ENCODE measurements at regions not wholly inside any gene's neighbourhood (a gene's known extent, or its start where the extent isn't known, plus 50 kb on each side); places are given as distances from the start of the nearest gene placed in this dataset.

DNA sequence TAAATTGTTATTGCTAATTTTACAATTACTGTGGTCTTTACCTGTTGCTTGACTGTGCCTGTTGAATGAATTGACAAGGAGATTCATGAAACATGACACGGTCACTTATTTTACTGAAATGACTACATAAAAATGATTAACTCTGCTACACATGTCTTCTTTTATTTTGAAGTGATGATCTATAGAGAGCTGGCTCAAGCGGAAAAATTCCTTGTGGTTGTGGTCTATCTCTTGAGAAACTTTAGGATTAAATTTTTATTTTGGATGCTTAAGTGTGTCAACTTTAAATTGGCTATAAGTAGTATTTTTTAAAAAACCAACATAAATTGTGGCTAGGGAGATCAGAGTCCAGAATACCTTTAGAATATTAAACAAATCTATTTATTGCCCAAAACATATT is 131.8 kb upstream of the PITX2 start:
- Histone ChIP-seq H3K36me3 (ENCODE audit: control insufficient read depth in 5 of 5, insufficient read depth in 5 of 5, low read length in 5 of 5) (no peaks in the 10 kb centered on the region), H3K27ac (ENCODE audit: low read depth, low read length) (no peak overlapping the region), H3K27me3 (ENCODE audit: control insufficient read depth in 5 of 5, insufficient read depth in 4 of 5, low read length in 5 of 5) (no peaks in the 10 kb centered on the region), H3K4me3 (ENCODE audit: low read depth in 1 of 5, low read length in 5 of 5) (no peak overlapping the region), H3K9ac (ENCODE audit: low read length in 5 of 5) (no peak overlapping the region), H3K9me3 (ENCODE audit: control insufficient read depth in 5 of 5, low read length in 5 of 5) (no peaks in the 10 kb centered on the region), H3K4me1 (ENCODE audit: control insufficient read depth in 5 of 5, insufficient read depth in 5 of 5, low read length in 5 of 5) (no peaks in the 10 kb centered on the region)

GRCh38 chr4:110769578-110769977 is 146.7 kb upstream of the PITX2 start:
- Histone ChIP-seq H3K27ac (ENCODE audit: low read depth, low read length) (no peak overlapping the region), H3K27me3 (ENCODE audit: control insufficient read depth in 5 of 5, insufficient read depth in 4 of 5, low read length in 5 of 5) (no peaks in the 10 kb centered on the region), H3K4me3 (ENCODE audit: low read depth in 1 of 5, low read length in 5 of 5) (no peak overlapping the region), H3K4me1 (ENCODE audit: control insufficient read depth in 5 of 5, insufficient read depth in 5 of 5, low read length in 5 of 5) (no peaks in the 10 kb centered on the region), H3K36me3 (ENCODE audit: control insufficient read depth in 5 of 5, insufficient read depth in 5 of 5, low read length in 5 of 5) (no peaks in the 10 kb centered on the region), H3K9me3 (ENCODE audit: control insufficient read depth in 5 of 5, low read length in 5 of 5) (no peaks in the 10 kb centered on the region), H3K9ac (ENCODE audit: low read length in 5 of 5) (no peak overlapping the region)

DNA sequence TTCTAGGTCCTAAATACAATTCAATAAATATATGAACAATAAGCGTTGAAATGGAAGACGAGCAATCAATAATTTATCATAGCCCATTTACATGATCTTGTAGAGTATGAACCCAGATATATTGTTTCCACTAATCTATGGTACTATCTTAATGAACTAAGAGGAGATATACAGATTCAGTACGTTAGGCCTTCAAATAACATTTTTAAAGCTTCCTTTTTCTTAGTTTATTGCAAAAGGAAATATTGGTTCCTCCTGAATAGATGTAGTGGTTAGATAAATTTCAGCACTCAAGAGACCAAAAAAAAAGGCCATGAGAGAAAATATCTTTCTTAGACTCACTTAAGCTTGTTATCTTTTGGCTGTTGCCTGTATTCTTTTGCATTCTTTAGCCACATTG is 147.5 kb upstream of the PITX2 start:
- H3K4me1 ChIP-seq (ENCODE audit: control insufficient read depth in 5 of 5, insufficient read depth in 5 of 5, low read length in 5 of 5) = no peaks in the 10 kb centered on the region
- H3K9ac ChIP-seq (ENCODE audit: low read length in 5 of 5) = no peak overlapping the region
- no peaks in the 10 kb centered on the region for H3K36me3 ChIP-seq (ENCODE audit: control insufficient read depth in 5 of 5, insufficient read depth in 5 of 5, low read length in 5 of 5)
- no peak overlapping the region for H3K27ac ChIP-seq (ENCODE audit: low read depth, low read length)
- H3K4me3 ChIP-seq (ENCODE audit: low read depth in 1 of 5, low read length in 5 of 5) = no peak overlapping the region
- H3K9me3 ChIP-seq (ENCODE audit: control insufficient read depth in 5 of 5, low read length in 5 of 5) = no peaks in the 10 kb centered on the region
- no peaks in the 10 kb centered on the region for H3K27me3 ChIP-seq (ENCODE audit: control insufficient read depth in 5 of 5, insufficient read depth in 4 of 5, low read length in 5 of 5)

DNA sequence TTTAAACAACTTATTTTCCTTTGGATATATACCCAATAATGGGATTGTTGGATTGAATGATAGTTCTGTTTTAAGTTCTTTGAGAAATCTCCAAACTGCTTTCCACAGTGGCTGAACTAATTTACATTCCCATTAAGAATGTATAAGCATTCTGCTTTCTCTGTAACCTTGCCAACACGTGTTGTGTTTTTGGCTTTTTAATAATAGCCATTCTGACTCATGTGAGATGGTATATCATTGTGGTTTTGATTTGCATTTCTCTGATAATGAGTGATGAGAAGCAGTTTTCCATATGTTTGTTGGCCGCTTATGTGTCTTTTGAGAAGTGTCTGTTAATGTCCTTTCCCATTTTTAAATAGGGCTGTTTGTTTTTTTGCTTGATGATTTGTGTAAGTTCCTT is 155.6 kb upstream of the PITX2 start:
- Histone ChIP-seq H3K4me1 (ENCODE audit: control insufficient read depth in 5 of 5, insufficient read depth in 5 of 5, low read length in 5 of 5) (no peaks in the 10 kb centered on the region), H3K9me3 (ENCODE audit: control insufficient read depth in 5 of 5, low read length in 5 of 5) (no peaks in the 10 kb centered on the region), H3K27ac (ENCODE audit: low read depth, low read length) (no peak overlapping the region), H3K9ac (ENCODE audit: low read length in 5 of 5) (no peak overlapping the region), H3K4me3 (ENCODE audit: low read depth in 1 of 5, low read length in 5 of 5) (no peak overlapping the region), H3K27me3 (ENCODE audit: control insufficient read depth in 5 of 5, insufficient read depth in 4 of 5, low read length in 5 of 5) (no peaks in the 10 kb centered on the region), H3K36me3 (ENCODE audit: control insufficient read depth in 5 of 5, insufficient read depth in 5 of 5, low read length in 5 of 5) (no peaks in the 10 kb centered on the region)

DNA sequence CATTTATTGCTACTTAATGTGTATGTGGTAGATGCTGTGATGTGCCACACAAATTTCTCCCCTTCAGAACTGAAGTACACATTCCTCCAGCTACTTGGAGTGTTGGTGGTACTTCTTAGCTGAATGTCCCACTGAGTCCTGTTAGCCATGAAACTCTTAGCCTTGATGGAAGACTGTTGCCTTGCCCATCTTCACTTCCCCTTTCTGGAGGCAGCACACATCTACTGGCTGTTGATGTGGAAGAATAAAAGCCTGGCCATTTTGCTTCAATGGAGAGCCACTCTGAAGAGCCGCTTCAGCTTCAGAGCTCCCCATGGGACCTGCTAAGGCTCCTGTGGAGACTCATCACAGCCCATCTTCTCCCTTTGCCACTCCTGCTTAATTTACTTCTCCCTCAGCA is 157.7 kb upstream of the PITX2 start:
- Histone ChIP-seq H3K4me3 (ENCODE audit: low read depth in 1 of 5, low read length in 5 of 5) (no peak overlapping the region), H3K9me3 (ENCODE audit: control insufficient read depth in 5 of 5, low read length in 5 of 5) (no peaks in the 10 kb centered on the region), H3K27me3 (ENCODE audit: control insufficient read depth in 5 of 5, insufficient read depth in 4 of 5, low read length in 5 of 5) (no peaks in the 10 kb centered on the region), H3K27ac (ENCODE audit: low read depth, low read length) (no peak overlapping the region), H3K36me3 (ENCODE audit: control insufficient read depth in 5 of 5, insufficient read depth in 5 of 5, low read length in 5 of 5) (no peaks in the 10 kb centered on the region), H3K4me1 (ENCODE audit: control insufficient read depth in 5 of 5, insufficient read depth in 5 of 5, low read length in 5 of 5) (no peaks in the 10 kb centered on the region), H3K9ac (ENCODE audit: low read length in 5 of 5) (no peak overlapping the region)

- H3K4me1 ChIP-seq (ENCODE audit: control insufficient read depth in 5 of 5, insufficient read depth in 5 of 5, low read length in 5 of 5) = no peaks in the 10 kb centered on the region
- H3K27me3 ChIP-seq (ENCODE audit: control insufficient read depth in 5 of 5, insufficient read depth in 4 of 5, low read length in 5 of 5) = no peaks in the 10 kb centered on the region
- no peaks in the 10 kb centered on the region for H3K36me3 ChIP-seq (ENCODE audit: control insufficient read depth in 5 of 5, insufficient read depth in 5 of 5, low read length in 5 of 5)
- H3K9me3 ChIP-seq (ENCODE audit: control insufficient read depth in 5 of 5, low read length in 5 of 5) = no peaks in the 10 kb centered on the region
- no peak overlapping the region for H3K9ac ChIP-seq (ENCODE audit: low read length in 5 of 5)
- no peak overlapping the region for H3K4me3 ChIP-seq (ENCODE audit: low read depth in 1 of 5, low read length in 5 of 5)
- H3K27ac ChIP-seq (ENCODE audit: low read depth, low read length) = no peak overlapping the region
Observed at GRCh38 chr4:110781944-110782343, 159.1 kb upstream of the PITX2 start.

GRCh38 chr4:110787109-110787508 is 164.2 kb upstream of the PITX2 start:
- Histone ChIP-seq H3K4me1 (ENCODE audit: control insufficient read depth in 5 of 5, insufficient read depth in 5 of 5, low read length in 5 of 5) (no peaks in the 10 kb centered on the region), H3K27ac (ENCODE audit: low read depth, low read length) (no peak overlapping the region), H3K36me3 (ENCODE audit: control insufficient read depth in 5 of 5, insufficient read depth in 5 of 5, low read length in 5 of 5) (no peaks in the 10 kb centered on the region), H3K9ac (ENCODE audit: low read length in 5 of 5) (no peak overlapping the region), H3K4me3 (ENCODE audit: low read depth in 1 of 5, low read length in 5 of 5) (no peak overlapping the region), H3K9me3 (ENCODE audit: control insufficient read depth in 5 of 5, low read length in 5 of 5) (no peaks in the 10 kb centered on the region), H3K27me3 (ENCODE audit: control insufficient read depth in 5 of 5, insufficient read depth in 4 of 5, low read length in 5 of 5) (no peaks in the 10 kb centered on the region)

- H3K4me3 ChIP-seq (ENCODE audit: low read depth in 1 of 5, low read length in 5 of 5) = no peak overlapping the region
- H3K27me3 ChIP-seq (ENCODE audit: control insufficient read depth in 5 of 5, insufficient read depth in 4 of 5, low read length in 5 of 5) = no peaks in the 10 kb centered on the region
Observed at GRCh38 chr4:110787707-110788106, 164.8 kb upstream of the PITX2 start.

DNA sequence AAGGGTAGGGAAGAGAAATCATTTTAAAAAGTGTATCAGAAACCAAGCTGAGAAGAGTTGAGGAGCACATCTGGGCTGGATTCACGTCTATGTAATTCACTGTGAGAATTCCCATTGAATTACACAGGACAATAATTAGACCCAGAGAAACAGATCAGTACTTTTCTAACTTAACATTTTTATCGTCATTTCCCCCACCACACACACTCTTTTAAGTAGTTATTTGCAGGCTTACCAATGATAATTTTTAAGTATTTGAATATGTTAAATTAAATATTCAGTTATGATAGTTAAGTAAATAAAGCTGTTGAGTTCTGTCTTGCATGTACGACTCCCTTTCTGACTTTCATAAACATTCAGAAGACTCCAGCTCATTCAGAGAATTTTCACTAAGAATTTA is 165.4 kb upstream of the PITX2 start:
- no peak overlapping the region for H3K27ac ChIP-seq (ENCODE audit: low read depth, low read length)
- no peaks in the 10 kb centered on the region for H3K36me3 ChIP-seq (ENCODE audit: control insufficient read depth in 5 of 5, insufficient read depth in 5 of 5, low read length in 5 of 5)
- H3K27me3 ChIP-seq (ENCODE audit: control insufficient read depth in 5 of 5, insufficient read depth in 4 of 5, low read length in 5 of 5) = no peaks in the 10 kb centered on the region
- no peaks in the 10 kb centered on the region for H3K9me3 ChIP-seq (ENCODE audit: control insufficient read depth in 5 of 5, low read length in 5 of 5)
- no peak overlapping the region for H3K9ac ChIP-seq (ENCODE audit: low read length in 5 of 5)
- H3K4me1 ChIP-seq (ENCODE audit: control insufficient read depth in 5 of 5, insufficient read depth in 5 of 5, low read length in 5 of 5) = no peaks in the 10 kb centered on the region
- no peak overlapping the region for H3K4me3 ChIP-seq (ENCODE audit: low read depth in 1 of 5, low read length in 5 of 5)

More at GRCh38 chr4:110787707-110788106, 164.8 kb upstream of the PITX2 start:
- H3K9ac ChIP-seq (ENCODE audit: low read length in 5 of 5) = no peak overlapping the region
- no peaks in the 10 kb centered on the region for H3K36me3 ChIP-seq (ENCODE audit: control insufficient read depth in 5 of 5, insufficient read depth in 5 of 5, low read length in 5 of 5)
- no peaks in the 10 kb centered on the region for H3K4me1 ChIP-seq (ENCODE audit: control insufficient read depth in 5 of 5, insufficient read depth in 5 of 5, low read length in 5 of 5)
- no peak overlapping the region for H3K27ac ChIP-seq (ENCODE audit: low read depth, low read length)
- no peaks in the 10 kb centered on the region for H3K9me3 ChIP-seq (ENCODE audit: control insufficient read depth in 5 of 5, low read length in 5 of 5)

GRCh38 chr4:110792036-110792435 is 169.2 kb upstream of the PITX2 start:
- Histone ChIP-seq H3K27me3 (ENCODE audit: control insufficient read depth in 5 of 5, insufficient read depth in 4 of 5, low read length in 5 of 5) (no peaks in the 10 kb centered on the region), H3K27ac (ENCODE audit: low read depth, low read length) (no peak overlapping the region), H3K4me3 (ENCODE audit: low read depth in 1 of 5, low read length in 5 of 5) (no peak overlapping the region), H3K9me3 (ENCODE audit: control insufficient read depth in 5 of 5, low read length in 5 of 5) (no peaks in the 10 kb centered on the region), H3K4me1 (ENCODE audit: control insufficient read depth in 5 of 5, insufficient read depth in 5 of 5, low read length in 5 of 5) (no peaks in the 10 kb centered on the region), H3K36me3 (ENCODE audit: control insufficient read depth in 5 of 5, insufficient read depth in 5 of 5, low read length in 5 of 5) (no peaks in the 10 kb centered on the region), H3K9ac (ENCODE audit: low read length in 5 of 5) (no peak overlapping the region)

DNA sequence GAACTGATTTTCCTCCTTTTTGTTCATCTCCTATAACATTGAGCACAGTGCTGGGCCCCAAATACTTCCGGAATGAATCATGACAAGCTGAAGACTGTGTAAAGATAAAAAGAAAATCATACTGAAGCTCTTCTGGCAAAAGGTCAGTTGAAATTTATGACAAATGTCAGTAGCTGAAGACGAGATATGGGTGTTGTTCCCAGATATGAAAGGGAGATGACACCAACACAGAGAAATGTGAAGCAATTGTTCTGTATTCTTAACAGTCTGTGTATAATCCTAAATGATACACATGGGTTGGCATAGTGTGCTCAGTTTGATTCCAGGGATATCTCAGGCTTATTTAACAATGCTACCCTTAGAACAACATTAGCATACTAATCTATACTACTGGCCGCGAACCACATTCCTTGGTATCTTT is 170.5 kb upstream of the PITX2 start:
- peaks cover 0 to 2% (median 0%) of the 10 kb centered on the region in 5 donors for H3K27me3 ChIP-seq (ENCODE audit: control insufficient read depth in 5 of 5, insufficient read depth in 4 of 5, low read length in 5 of 5)
- H3K9ac ChIP-seq (ENCODE audit: low read length in 5 of 5) = no peak overlapping the region
- H3K4me1 ChIP-seq (ENCODE audit: control insufficient read depth in 5 of 5, insufficient read depth in 5 of 5, low read length in 5 of 5) = no peaks in the 10 kb centered on the region
- no peak overlapping the region for H3K27ac ChIP-seq (ENCODE audit: low read depth, low read length)
- H3K4me3 ChIP-seq (ENCODE audit: low read depth in 1 of 5, low read length in 5 of 5) = no peak overlapping the region
- H3K36me3 ChIP-seq (ENCODE audit: control insufficient read depth in 5 of 5, insufficient read depth in 5 of 5, low read length in 5 of 5) = no peaks in the 10 kb centered on the region
- no peaks in the 10 kb centered on the region for H3K9me3 ChIP-seq (ENCODE audit: control insufficient read depth in 5 of 5, low read length in 5 of 5)

All from subcutaneous abdominal adipose tissue (tissue), 5 donors.